ENCODE measurements at regions not wholly inside any gene's neighbourhood (a gene's known extent, or its start where the extent isn't known, plus 50 kb on each side); places are given as distances from the start of the nearest gene placed in this dataset.

DNA sequence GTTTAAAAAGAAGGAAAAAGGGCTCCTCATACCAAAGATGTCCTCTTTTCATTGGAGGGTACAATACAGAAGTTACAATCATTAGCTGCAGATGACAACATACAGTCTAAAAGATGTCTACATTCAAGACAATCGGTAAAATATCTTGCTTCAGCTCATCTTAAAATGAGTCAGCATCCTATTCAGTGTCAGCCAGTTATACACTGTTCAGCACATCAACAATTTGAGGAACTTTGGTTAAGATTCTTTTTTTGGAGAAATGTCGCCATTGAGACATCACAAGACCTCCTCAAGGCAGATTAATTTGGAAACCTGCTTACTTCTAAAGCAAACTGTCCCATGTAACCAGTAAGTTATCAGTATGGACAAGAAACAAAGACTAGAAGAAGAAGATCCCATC, 100.7 kb upstream of the SLC38A4 start:
- no peaks in the 10 kb centered on the region for H3K27me3 ChIP-seq
- no peaks in the 10 kb centered on the region for H3K36me3 ChIP-seq
- H3K4me3 ChIP-seq (ENCODE audit: low read depth in 1 of 2, low read length in 1 of 2) = no peak overlapping the region
- no peak overlapping the region for H3K27ac ChIP-seq
- no peaks in the 10 kb centered on the region for H3K4me1 ChIP-seq (ENCODE audit: control insufficient read depth in 1 of 2, insufficient read depth in 1 of 2, low read depth in 1 of 2, low read length in 1 of 2)
- no peaks in the 10 kb centered on the region for H3K9me3 ChIP-seq
- no peak for TF ChIP-seq CTCF (IDR thresholded peaks at IDR 0.05)

DNA sequence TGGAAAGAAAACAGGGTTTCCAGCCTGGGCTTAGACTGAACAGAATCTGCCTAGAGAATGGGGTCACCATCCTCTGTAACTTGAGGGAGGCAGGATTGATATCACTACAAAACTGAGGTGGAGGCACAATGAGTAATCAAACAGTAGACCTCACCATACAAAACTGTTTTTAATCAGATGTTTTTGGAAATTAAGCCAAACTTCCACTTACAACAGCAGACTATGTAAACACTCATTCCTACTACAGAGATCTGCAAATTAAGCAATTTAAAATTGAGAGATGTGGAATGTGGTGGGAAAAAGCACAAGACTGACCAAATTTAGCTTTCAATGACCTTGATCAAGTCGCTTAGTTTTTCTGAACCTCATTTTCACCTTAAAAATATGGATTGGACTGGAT, 104.3 kb upstream of the SLC38A4 start:
- Histone ChIP-seq H3K36me3 (no peaks in the 10 kb centered on the region), H3K4me1 (ENCODE audit: control insufficient read depth in 1 of 2, insufficient read depth in 1 of 2, low read depth in 1 of 2, low read length in 1 of 2) (no peaks in the 10 kb centered on the region), H3K27ac (no peak overlapping the region), H3K4me3 (ENCODE audit: low read depth in 1 of 2, low read length in 1 of 2) (no peak overlapping the region), H3K9me3 (no peaks in the 10 kb centered on the region), H3K27me3 (no peaks in the 10 kb centered on the region)
- TF ChIP-seq CTCF (IDR thresholded peaks at IDR 0.05) = no peak

DNA sequence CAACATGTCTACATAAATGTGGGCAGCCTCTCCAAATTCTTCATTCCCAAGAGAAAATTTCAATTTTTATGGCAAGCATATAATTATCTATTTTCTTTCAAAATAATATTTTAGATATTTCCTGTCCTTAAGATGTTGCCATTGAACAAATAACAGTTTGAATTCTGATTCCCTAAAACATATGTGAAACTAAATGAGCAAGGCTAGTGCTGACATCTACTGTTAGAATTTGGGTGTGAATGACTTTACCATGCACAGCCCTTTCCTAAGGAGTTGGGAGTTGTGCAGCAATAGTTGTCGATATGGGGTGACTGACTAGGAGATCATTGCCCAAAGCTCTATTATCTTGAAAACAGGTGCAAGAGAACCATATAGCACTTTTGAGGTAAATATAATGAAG, 108.2 kb upstream of the SLC38A4 start:
- Histone ChIP-seq H3K9me3 (no peaks in the 10 kb centered on the region), H3K4me3 (ENCODE audit: low read depth in 1 of 2, low read length in 1 of 2) (no peak overlapping the region), H3K4me1 (ENCODE audit: control insufficient read depth in 1 of 2, insufficient read depth in 1 of 2, low read depth in 1 of 2, low read length in 1 of 2) (no peaks in the 10 kb centered on the region), H3K36me3 (no peaks in the 10 kb centered on the region), H3K27ac (no peak overlapping the region), H3K27me3 (no peaks in the 10 kb centered on the region)
- TF ChIP-seq CTCF (IDR thresholded peaks at IDR 0.05) = no peak

GRCh38 chr12:46934374-46935111, 108.7 kb upstream of the SLC38A4 start:
- Histone ChIP-seq H3K4me3 (ENCODE audit: low read depth in 1 of 2, low read length in 1 of 2) (no peak overlapping the region), H3K36me3 (no peaks in the 10 kb centered on the region), H3K27me3 (no peaks in the 10 kb centered on the region), H3K9me3 (no peaks in the 10 kb centered on the region), H3K27ac (no peak overlapping the region), H3K4me1 (ENCODE audit: control insufficient read depth in 1 of 2, insufficient read depth in 1 of 2, low read depth in 1 of 2, low read length in 1 of 2) (no peaks in the 10 kb centered on the region)
- no peak for TF ChIP-seq CTCF (IDR thresholded peaks at IDR 0.05)

DNA sequence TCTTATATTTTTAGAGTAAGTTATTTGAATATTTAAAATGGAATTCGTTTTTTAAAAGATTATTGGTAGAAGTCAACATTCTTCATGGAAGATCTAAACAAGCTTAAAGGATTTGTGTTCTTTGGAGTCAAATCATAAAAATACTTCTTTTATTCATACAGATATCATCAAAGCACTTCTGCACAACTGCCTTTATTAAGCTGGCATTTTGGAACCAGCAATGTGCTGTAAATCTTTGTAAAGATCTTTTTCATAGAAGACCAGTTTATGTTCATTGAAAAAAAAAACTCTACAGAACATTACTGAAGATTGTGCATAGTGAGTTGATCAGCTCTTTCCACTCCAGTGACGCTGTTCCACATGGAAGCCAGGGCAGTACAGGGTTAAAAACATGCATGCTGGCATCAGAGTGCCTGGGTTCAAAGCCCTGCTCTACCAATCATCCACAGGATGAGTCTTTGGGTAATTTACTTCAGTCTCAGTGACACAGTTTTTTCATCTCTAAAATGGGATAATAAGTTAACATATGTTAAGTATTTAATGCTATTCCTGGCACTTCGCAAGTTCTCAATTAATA, 109.6 kb upstream of the SLC38A4 start:
- TF ChIP-seq CTCF (IDR thresholded peaks at IDR 0.05) = no peak
- no peaks in the 10 kb centered on the region for H3K9me3 ChIP-seq
- H3K4me3 ChIP-seq (ENCODE audit: low read depth in 1 of 2, low read length in 1 of 2) = no peak overlapping the region
- no peaks in the 10 kb centered on the region for H3K4me1 ChIP-seq (ENCODE audit: control insufficient read depth in 1 of 2, insufficient read depth in 1 of 2, low read depth in 1 of 2, low read length in 1 of 2)
- no peaks in the 10 kb centered on the region for H3K36me3 ChIP-seq
- H3K27me3 ChIP-seq = no peaks in the 10 kb centered on the region
- no peak overlapping the region for H3K27ac ChIP-seq
